GM19468 (cell line): ENCODE measurements at regions not wholly inside any gene's neighbourhood (a gene's known extent, or its start where the extent isn't known, plus 50 kb on each side); places are given as distances from the start of the nearest gene placed in this dataset.
"Not testable (repeated sequence)": the region's sequence is repeated elsewhere in the genome, so short reads cannot be mapped to it uniquely, and the experiment has no call there.

ENCODE experiments used
- ATAC-seq: cut with Tn5 transposase; IDR thresholded peaks from one replicate; pipeline ENCODE4 v1.9.1; 2021; ENCODE audit warnings: mild to moderate bottlenecking, moderate library complexity, moderate number of reproducible peaks; ENCODE audit not compliant: unreplicated experiment; ENCODE audit errors: extremely low read depth

- ATAC-seq: no peak
Observed at GRCh38 chr16:85215478-85216118, 103.3 kb upstream of the CIBAR2 start.

GRCh38 chr16:85216522-85217375 is 104.5 kb upstream of the CIBAR2 start:
- ATAC-seq: no peak

- ATAC-seq: no peak
Observed at GRCh38 chr16:85220125-85220839, 108.0 kb upstream of the CIBAR2 start.

- no peak for ATAC-seq
Observed at GRCh38 chr16:85220964-85221731, 108.9 kb upstream of the CIBAR2 start.

GRCh38 chr16:85221771-85222154 is 109.5 kb upstream of the CIBAR2 start:
- no peak for ATAC-seq

GRCh38 chr16:85222155-85222863 is 110.0 kb upstream of the CIBAR2 start:
- ATAC-seq: no peak

- ATAC-seq: no peak
Observed at GRCh38 chr16:85225257-85225656, 113.0 kb upstream of the CIBAR2 start.

GRCh38 chr16:85225721-85226120 is 113.4 kb upstream of the CIBAR2 start:
- no peak for ATAC-seq

- ATAC-seq: peak; percentile 48
Observed at GRCh38 chr16:85227084-85227945, 115.0 kb upstream of the CIBAR2 start.

GRCh38 chr16:85227946-85228862 is 115.9 kb upstream of the CIBAR2 start:
- ATAC-seq: no peak

GRCh38 chr16:85228970-85229430 is 116.7 kb upstream of the CIBAR2 start:
- no peak for ATAC-seq

- ATAC-seq: no peak
Observed at GRCh38 chr16:85229869-85230462, 117.7 kb upstream of the CIBAR2 start.

- not testable (repeated sequence) for ATAC-seq
Observed at GRCh38 chr16:85230764-85231383, 118.6 kb upstream of the CIBAR2 start.

GRCh38 chr16:85231959-85232358 is 119.7 kb upstream of the CIBAR2 start:
- no peak for ATAC-seq

GRCh38 chr16:85232369-85233142 is 120.3 kb upstream of the CIBAR2 start:
- ATAC-seq: no peak

GRCh38 chr16:85233516-85233915 is 121.2 kb upstream of the CIBAR2 start:
- ATAC-seq: no peak
